ENCODE measurements at regions not wholly inside any gene's neighbourhood (a gene's known extent, or its start where the extent isn't known, plus 50 kb on each side); places are given as distances from the start of the nearest gene placed in this dataset.

DNA sequence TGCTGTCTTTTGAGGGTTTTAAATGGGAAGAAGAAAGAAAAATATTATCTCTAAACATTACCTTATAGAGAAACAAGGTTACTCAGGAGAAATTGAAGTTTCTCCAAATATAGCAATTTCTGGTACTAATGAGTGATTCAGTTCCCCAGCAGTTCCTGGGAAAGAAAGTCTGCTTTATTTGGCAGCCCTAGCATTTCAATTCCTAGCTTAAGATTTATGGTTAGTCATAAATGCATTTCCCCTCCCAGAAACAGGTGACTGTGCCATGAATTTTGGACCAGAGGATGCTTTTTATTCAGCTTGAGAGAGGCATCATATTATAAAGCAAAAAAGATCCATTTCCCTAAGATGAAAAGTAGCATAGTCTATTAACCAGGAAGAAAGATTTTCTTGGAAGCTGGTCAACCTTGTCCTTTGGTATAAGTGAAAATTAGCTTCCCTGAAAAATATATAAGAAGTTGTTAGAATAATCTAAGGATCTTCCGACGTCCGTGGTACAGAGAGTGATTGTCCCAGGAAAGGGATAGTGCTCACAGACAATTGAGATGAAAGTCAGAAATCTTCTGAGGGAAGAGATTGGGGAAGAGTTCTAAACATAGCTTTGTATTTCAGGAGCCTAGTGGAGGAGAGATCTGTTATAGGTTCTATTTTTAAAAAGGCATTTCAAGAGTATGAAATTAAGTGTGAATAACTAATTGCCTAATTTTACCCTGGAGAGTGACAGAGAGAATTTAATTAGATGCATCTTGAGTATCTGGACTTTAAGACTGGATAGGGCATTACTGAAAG is 164.9 kb downstream of the ESM1 start:
- ChIA-PET POLR2A (interaction anchor here (1.0 kb wide), 1 partner anchor 303 kb away, joined by 3 read pairs; no protein-coding TSS in a partner anchor), CTCF (interaction anchor here (0.7 to 2.4 kb wide), 6 partner anchors 9 to 304 kb away, joined by 3 to 10 read pairs (median 5); no protein-coding TSS in a partner anchor)
- H3K4me3 ChIP-seq (ENCODE audit: low read depth, low read length), result no peak overlapping the region
- TF ChIP-seq CTCF (IDR thresholded peaks at IDR 0.05; ENCODE audit: insufficient read depth, low read length, missing control alignments), result no peak
- DNase-seq (ENCODE audit: low read depth, low spot score), result no peak

DNA sequence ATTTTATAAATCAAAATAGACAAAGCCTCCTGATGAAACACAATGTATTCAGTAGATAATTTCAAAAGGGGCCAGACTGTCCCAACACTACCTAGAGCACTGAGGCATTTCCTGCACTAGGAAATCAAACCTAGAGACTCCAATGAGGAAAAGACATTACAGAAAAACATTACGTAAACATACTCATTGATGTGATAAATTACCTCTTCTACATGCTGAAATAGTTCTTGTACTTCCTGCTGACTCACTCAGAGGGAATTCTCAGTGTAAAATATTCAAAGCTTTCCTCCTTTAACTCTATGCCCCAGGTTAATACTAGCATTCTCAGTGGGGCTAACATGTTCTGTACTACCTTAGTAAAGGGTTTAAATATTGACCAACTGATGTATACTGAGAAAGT is 178.0 kb downstream of the ESM1 start:
- CTCF ChIA-PET, result no interaction called here
- no peak overlapping the region for H3K4me3 ChIP-seq (ENCODE audit: low read depth, low read length)
- TF ChIP-seq CTCF (IDR thresholded peaks at IDR 0.05; ENCODE audit: insufficient read depth, low read length, missing control alignments), result no peak
- POLR2A ChIA-PET, result no interaction called here
- no peak for DNase-seq (ENCODE audit: low read depth, low spot score)

- ChIA-PET CTCF (no interaction called here), POLR2A (no interaction called here)
- H3K4me3 ChIP-seq (ENCODE audit: low read depth, low read length), result no peak overlapping the region
- DNase-seq (ENCODE audit: low read depth, low spot score), result no peak
- TF ChIP-seq CTCF (IDR thresholded peaks at IDR 0.05; ENCODE audit: insufficient read depth, low read length, missing control alignments), result no peak
These were observed 180.9 kb downstream of the ESM1 start for GRCh38 chr5:54804521-54804920.

- DNase-seq (ENCODE audit: low read depth, low spot score), result no peak
- CTCF ChIA-PET, result interaction anchor here (1.0 kb wide), 1 partner anchor 86 kb away, joined by 3 read pairs; no protein-coding TSS in a partner anchor
- POLR2A ChIA-PET, result no interaction called here
- no peak for TF ChIP-seq CTCF (IDR thresholded peaks at IDR 0.05; ENCODE audit: insufficient read depth, low read length, missing control alignments)
- H3K4me3 ChIP-seq (ENCODE audit: low read depth, low read length), result no peak overlapping the region
These were observed 181.3 kb downstream of the ESM1 start for GRCh38 chr5:54804086-54804485.

GRCh38 chr5:54803471-54804011 is 181.9 kb downstream of the ESM1 start:
- H3K4me3 ChIP-seq (ENCODE audit: low read depth, low read length), result no peak overlapping the region
- CTCF ChIA-PET, result interaction anchor here (1.0 kb wide), 1 partner anchor 85 kb away, joined by 3 read pairs; no protein-coding TSS in a partner anchor
- POLR2A ChIA-PET, result interaction anchor here (0.7 kb wide), 1 partner anchor 52 kb away, joined by 4 read pairs; no protein-coding TSS in a partner anchor
- TF ChIP-seq CTCF (IDR thresholded peaks at IDR 0.05; ENCODE audit: insufficient read depth, low read length, missing control alignments), result no peak
- DNase-seq (ENCODE audit: low read depth, low spot score), result no peak

DNA sequence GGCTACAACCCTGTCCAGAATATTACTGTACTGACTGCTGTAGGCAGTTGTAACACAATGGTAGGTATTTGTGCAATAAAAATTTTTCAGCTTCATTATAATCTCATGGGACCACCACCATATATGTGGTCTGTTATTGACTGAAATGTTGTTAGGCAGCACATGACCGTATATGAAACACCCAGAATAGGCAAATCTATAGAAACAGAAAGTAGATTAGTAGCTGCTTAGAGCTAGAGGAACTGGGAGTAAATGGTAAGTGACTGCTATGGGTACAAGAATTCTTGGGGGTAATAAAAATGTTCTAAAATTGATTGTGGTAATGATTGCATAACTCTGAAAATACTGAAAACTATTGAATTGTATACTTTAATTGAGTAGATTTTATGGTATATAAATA is 185.7 kb downstream of the ESM1 start:
- CTCF ChIA-PET, result no interaction called here
- DNase-seq (ENCODE audit: low read depth, low spot score), result no peak
- TF ChIP-seq CTCF (IDR thresholded peaks at IDR 0.05; ENCODE audit: insufficient read depth, low read length, missing control alignments), result no peak
- H3K4me3 ChIP-seq (ENCODE audit: low read depth, low read length), result no peak overlapping the region
- POLR2A ChIA-PET, result no interaction called here
